Fibroblast of skin of right quadriceps (primary cell): ENCODE measurements at regions not wholly inside any gene's neighbourhood (a gene's known extent, or its start where the extent isn't known, plus 50 kb on each side); places are given as distances from the start of the nearest gene placed in this dataset.
A peak's percentile ranks its signal among the peaks of the same experiment; 100 is the strongest.
"Not testable (repeated sequence)": the region's sequence is repeated elsewhere in the genome, so short reads cannot be mapped to it uniquely, and the experiment has no call there.

Experiments used
- DNase-seq: peaks from one replicate; pipeline ENCODE4 v3.0.0-alpha.2; 2013

- DNase-seq, result no peak
Observed at GRCh38 chr5:92977846-92978540, 603.0 kb downstream of the NR2F1-AS1 start.

GRCh38 chr5:92976156-92976555 is 604.9 kb downstream of the NR2F1-AS1 start:
- no peak for DNase-seq

- no peak for DNase-seq
Observed at GRCh38 chr5:92969781-92970237, 611.2 kb downstream of the NR2F1-AS1 start.

- no peak for DNase-seq
Observed at GRCh38 chr5:92969191-92969780, 611.7 kb downstream of the NR2F1-AS1 start.

GRCh38 chr5:92963800-92964199 is 617.2 kb downstream of the NR2F1-AS1 start:
- no peak for DNase-seq

GRCh38 chr5:92962752-92963151 is 618.3 kb downstream of the NR2F1-AS1 start:
- no peak for DNase-seq

GRCh38 chr5:92956886-92957285 is 624.1 kb downstream of the NR2F1-AS1 start:
- DNase-seq, result no peak

GRCh38 chr5:92952243-92952642 is 628.8 kb downstream of the NR2F1-AS1 start:
- DNase-seq, result no peak

GRCh38 chr5:92951746-92952145 is 629.3 kb downstream of the NR2F1-AS1 start:
- DNase-seq, result no peak

GRCh38 chr5:92946546-92946945 is 634.5 kb downstream of the NR2F1-AS1 start:
- DNase-seq, result no peak

GRCh38 chr5:92945605-92946097 is 635.4 kb downstream of the NR2F1-AS1 start:
- no peak for DNase-seq

GRCh38 chr5:92944903-92945604 is 636.0 kb downstream of the NR2F1-AS1 start:
- DNase-seq, result peak; percentile 19

GRCh38 chr5:92944337-92944736 is 636.7 kb downstream of the NR2F1-AS1 start:
- DNase-seq, result no peak

GRCh38 chr5:92942762-92943161 is 638.3 kb downstream of the NR2F1-AS1 start:
- no peak for DNase-seq

GRCh38 chr5:92941806-92942205 is 639.2 kb downstream of the NR2F1-AS1 start:
- no peak for DNase-seq

- no peak for DNase-seq
Observed at GRCh38 chr5:92939428-92939827, 641.6 kb downstream of the NR2F1-AS1 start.

GRCh38 chr5:92937396-92937795 is 643.6 kb downstream of the NR2F1-AS1 start:
- DNase-seq, result not testable (repeated sequence)

- DNase-seq, result no peak
Observed at GRCh38 chr5:92930057-92930456, 651.0 kb downstream of the NR2F1-AS1 start.

- DNase-seq, result no peak
Observed at GRCh38 chr5:92927291-92927778, 653.7 kb downstream of the NR2F1-AS1 start.

- no peak for DNase-seq
Observed at GRCh38 chr5:92923885-92924284, 657.1 kb downstream of the NR2F1-AS1 start.

- no peak for DNase-seq
Observed at GRCh38 chr5:92922231-92922967, 658.6 kb downstream of the NR2F1-AS1 start.

- DNase-seq, result no peak
Observed at GRCh38 chr5:92917044-92917443, 664.0 kb downstream of the NR2F1-AS1 start.

GRCh38 chr5:92916036-92916435 is 665.0 kb downstream of the NR2F1-AS1 start:
- peak; percentile 9 for DNase-seq
